ENCODE measurements at regions not wholly inside any gene's neighbourhood (a gene's known extent, or its start where the extent isn't known, plus 50 kb on each side); places are given as distances from the start of the nearest gene placed in this dataset.

GRCh38 chr5:155759984-155760383 lies 567.0 kb upstream of the SGCD start:
- DNase-seq (ENCODE audit: extremely low read depth in 1 of 4, low spot score in 3 of 4) (no peak), ATAC-seq (no peak), FAIRE-seq (no peak)
- ChIA-PET CTCF (ENCODE audit: low intra/inter-chr PET ratio) (no interaction called here), POLR2A (no interaction called here)
- Histone ChIP-seq H2AFZ (ENCODE audit: low read depth, low read length) (no peak overlapping the region), H3K79me2 (ENCODE audit: control insufficient read depth, insufficient read depth, low read length) (no peaks in the 10 kb centered on the region), H3K4me2 (ENCODE audit: insufficient read depth, low read length) (no peak overlapping the region), H3K9ac (ENCODE audit: insufficient read depth in 1 of 2, low read depth in 2 of 2, low read length in 2 of 2) (no peak overlapping the region), H3K4me3 (no peak overlapping the region), H3K36me3 (ENCODE audit: control insufficient read depth, insufficient read depth, low read length) (no peaks in the 10 kb centered on the region), H3K9me1 (ENCODE audit: control insufficient read depth, insufficient read depth, low read length) (no peaks in the 10 kb centered on the region), H3K9me3 (replicated peaks; ENCODE audit: control insufficient read depth, insufficient read depth, low read depth, low read length) (peaks cover 5% of the 10 kb centered on the region), H3K4me1 (replicated peaks in 1 of 2; ENCODE audit: control insufficient read depth in 2 of 2, insufficient read depth in 2 of 2, low read length in 2 of 2) (no peaks in the 10 kb centered on the region), H4K20me1 (replicated peaks; ENCODE audit: control insufficient read depth, insufficient read depth, low read length) (no peaks in the 10 kb centered on the region), H3K27me3 (ENCODE audit: control insufficient read depth in 2 of 2, insufficient read depth in 2 of 2, low read length in 2 of 2) (no peaks in the 10 kb centered on the region), H3K27ac (ENCODE audit: extremely low read depth, low read depth, low read length) (no peak overlapping the region)
- no TSS peak for BruUV-seq (replicated peaks)
- in situ Hi-C loops (cut with MboI) = no loop called here
- intact Hi-C loops (cut with micrococcal nuclease) = no loop called here
- TF ChIP-seq DDX20 (tag; IDR thresholded peaks at IDR 0.05; ENCODE audit: low read depth) (no peak), ZNF224 (CRISPR knock-in tag; IDR thresholded peaks at IDR 0.05) (no peak), ZNF444 (CRISPR knock-in tag; IDR thresholded peaks at IDR 0.05) (no peak), NR3C1 (CRISPR knock-in tag; IDR thresholded peaks at IDR 0.05) (no peak), ZNF511 (CRISPR knock-in tag; IDR thresholded peaks at IDR 0.05) (no peak), NR4A1 (CRISPR knock-in tag; IDR thresholded peaks at IDR 0.05) (no peak), NR4A1 (tag; IDR thresholded peaks at IDR 0.05) (no peak), RBFOX2 (IDR thresholded peaks at IDR 0.05; ENCODE audit: low read depth, low read length) (no peak), YBX1 (IDR thresholded peaks at IDR 0.05) (no peak), ZBTB33 (CRISPR knock-in tag; IDR thresholded peaks at IDR 0.05) (no peak), ZNF146 (CRISPR knock-in tag; IDR thresholded peaks at IDR 0.05; ENCODE audit: unreplicated experiment) (no peak), MECOM (CRISPR knock-in tag; IDR thresholded peaks at IDR 0.05) (no peak)
